Cardiac muscle cell (in vitro differentiated cells and primary cell): ENCODE measurements at regions not wholly inside any gene's neighbourhood (a gene's known extent, or its start where the extent isn't known, plus 50 kb on each side); places are given as distances from the start of the nearest gene placed in this dataset.

Source experiments
- DNase-seq, 2 donors: peaks; one replicate each; pipeline versions ENCODE4 v3.0.0 to v3.0.0-alpha.2; 2010 to 2017; ENCODE audit warnings: low read depth in 1 of 2, low spot score in 1 of 2
- H3K27ac ChIP-seq: fragments of 200-600 bp; sonication (generic); 2 replicates; pipeline ENCODE4 v1.5.1; 2016
- H3K27me3 ChIP-seq: fragments of 200-600 bp; sonication (generic); 2 replicates; pipeline ENCODE4 v1.6.0; 2016; ENCODE audit warnings: control low read depth
- H3K36me3 ChIP-seq: fragments of 200-600 bp; sonication (generic); 2 replicates; pipeline ENCODE4 v1.5.1; 2016; ENCODE audit warnings: control low read depth
- H3K4me1 ChIP-seq: fragments of 200-600 bp; sonication (generic); 2 replicates; pipeline ENCODE4 v1.8.1; 2017; ENCODE audit warnings: low read depth, mild to moderate bottlenecking, mixed run types
- H3K4me3 ChIP-seq: fragments of 200-600 bp; sonication (generic); 2 replicates; pipeline ENCODE4 v1.5.1; 2016; ENCODE audit warnings: mild to moderate bottlenecking
- H3K9me3 ChIP-seq: fragments of 200-600 bp; sonication (generic); 2 replicates; pipeline ENCODE4 v1.5.1; 2017; ENCODE audit warnings: low read depth, mild to moderate bottlenecking, control low read depth
- CTCF ChIP-seq: IDR thresholded peaks from 2 replicates; pipeline ENCODE4 v1.5.1; 2012; ENCODE audit warnings: low read depth, mild to moderate bottlenecking, low read length

- H3K36me3 ChIP-seq: no peaks in the 10 kb centered on the region
- H3K4me1 ChIP-seq: no peaks in the 10 kb centered on the region
- DNase-seq: peak in 1 of 2 donors; percentile 2
- no peak overlapping the region for H3K27ac ChIP-seq
- H3K4me3 ChIP-seq: no peak overlapping the region
- H3K27me3 ChIP-seq: no peaks in the 10 kb centered on the region
- no peaks in the 10 kb centered on the region for H3K9me3 ChIP-seq
- TF ChIP-seq CTCF: no peak
Observed at GRCh38 chr6:140253096-140253495, 878.6 kb upstream of the CITED2 start.

GRCh38 chr6:140252099-140252498 is 877.7 kb upstream of the CITED2 start:
- no peak for TF ChIP-seq CTCF
- Histone ChIP-seq H3K27ac (no peak overlapping the region), H3K36me3 (no peaks in the 10 kb centered on the region), H3K9me3 (no peaks in the 10 kb centered on the region), H3K27me3 (no peaks in the 10 kb centered on the region), H3K4me1 (no peaks in the 10 kb centered on the region), H3K4me3 (no peak overlapping the region)
- DNase-seq: peak in 1 of 2 donors; percentile 6

GRCh38 chr6:140245296-140246040 is 871.0 kb upstream of the CITED2 start:
- TF ChIP-seq CTCF: no peak
- no peak for DNase-seq
- Histone ChIP-seq H3K27ac (no peak overlapping the region), H3K4me1 (no peaks in the 10 kb centered on the region), H3K4me3 (no peak overlapping the region), H3K36me3 (no peaks in the 10 kb centered on the region), H3K27me3 (no peaks in the 10 kb centered on the region), H3K9me3 (no peaks in the 10 kb centered on the region)

- TF ChIP-seq CTCF: no peak
- H3K36me3 ChIP-seq: no peaks in the 10 kb centered on the region
- H3K4me3 ChIP-seq: no peak overlapping the region
Observed at GRCh38 chr6:140237251-140237650, 862.8 kb upstream of the CITED2 start.

GRCh38 chr6:140236732-140237131 is 862.3 kb upstream of the CITED2 start:
- TF ChIP-seq CTCF: no peak
- H3K27ac ChIP-seq: no peak overlapping the region
- H3K9me3 ChIP-seq: no peaks in the 10 kb centered on the region

More at GRCh38 chr6:140237251-140237650, 862.8 kb upstream of the CITED2 start:
- H3K27ac ChIP-seq: no peak overlapping the region
- no peak for DNase-seq
- H3K9me3 ChIP-seq: no peaks in the 10 kb centered on the region
- H3K27me3 ChIP-seq: no peaks in the 10 kb centered on the region
- H3K4me1 ChIP-seq: no peaks in the 10 kb centered on the region

More at GRCh38 chr6:140236732-140237131, 862.3 kb upstream of the CITED2 start:
- no peaks in the 10 kb centered on the region for H3K27me3 ChIP-seq
- no peaks in the 10 kb centered on the region for H3K36me3 ChIP-seq
- no peak overlapping the region for H3K4me3 ChIP-seq
- H3K4me1 ChIP-seq: no peaks in the 10 kb centered on the region
- no peak for DNase-seq
